ENCODE measurements at regions not wholly inside any gene's neighbourhood (a gene's known extent, or its start where the extent isn't known, plus 50 kb on each side); places are given as distances from the start of the nearest gene placed in this dataset.

DNA sequence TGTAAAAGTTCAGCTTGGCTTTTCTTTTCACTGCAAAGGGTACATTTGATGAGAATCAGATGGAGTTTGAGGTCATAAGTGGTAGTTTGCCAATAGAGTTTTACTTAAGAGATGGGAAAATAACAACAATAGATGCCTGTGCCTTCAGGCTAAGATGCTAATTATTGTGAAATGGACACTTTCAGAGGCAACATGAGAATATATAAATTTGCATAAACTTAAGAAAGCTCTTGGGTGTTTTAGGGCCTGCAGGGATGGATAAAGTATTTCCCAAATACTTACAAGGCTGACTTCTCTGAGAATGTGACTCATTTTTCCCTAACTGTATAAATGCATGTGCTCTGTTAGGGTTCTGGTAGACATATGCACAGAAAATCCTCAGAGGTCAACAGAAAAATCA lies 200.3 kb upstream of the SVIL start:
- TF ChIP-seq, protein P1, sequence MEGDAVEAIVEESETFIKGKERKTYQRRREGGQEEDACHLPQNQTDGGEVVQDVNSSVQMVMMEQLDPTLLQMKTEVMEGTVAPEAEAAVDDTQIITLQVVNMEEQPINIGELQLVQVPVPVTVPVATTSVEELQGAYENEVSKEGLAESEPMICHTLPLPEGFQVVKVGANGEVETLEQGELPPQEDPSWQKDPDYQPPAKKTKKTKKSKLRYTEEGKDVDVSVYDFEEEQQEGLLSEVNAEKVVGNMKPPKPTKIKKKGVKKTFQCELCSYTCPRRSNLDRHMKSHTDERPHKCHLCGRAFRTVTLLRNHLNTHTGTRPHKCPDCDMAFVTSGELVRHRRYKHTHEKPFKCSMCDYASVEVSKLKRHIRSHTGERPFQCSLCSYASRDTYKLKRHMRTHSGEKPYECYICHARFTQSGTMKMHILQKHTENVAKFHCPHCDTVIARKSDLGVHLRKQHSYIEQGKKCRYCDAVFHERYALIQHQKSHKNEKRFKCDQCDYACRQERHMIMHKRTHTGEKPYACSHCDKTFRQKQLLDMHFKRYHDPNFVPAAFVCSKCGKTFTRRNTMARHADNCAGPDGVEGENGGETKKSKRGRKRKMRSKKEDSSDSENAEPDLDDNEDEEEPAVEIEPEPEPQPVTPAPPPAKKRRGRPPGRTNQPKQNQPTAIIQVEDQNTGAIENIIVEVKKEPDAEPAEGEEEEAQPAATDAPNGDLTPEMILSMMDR (IDR thresholded peaks at IDR 0.05), result no peak
- no peak for TF ChIP-seq POLR2AphosphoS5 (IDR thresholded peaks at IDR 0.05)
- TF ChIP-seq EP300 (IDR thresholded peaks at IDR 0.05; ENCODE audit: low read depth), result no peak
- no peak for TF ChIP-seq POLR2A (IDR thresholded peaks at IDR 0.05)
